HEK293T (cell line): ENCODE measurements at regions not wholly inside any gene's neighbourhood (a gene's known extent, or its start where the extent isn't known, plus 50 kb on each side); places are given as distances from the start of the nearest gene placed in this dataset.

Experiments
- CTCF ChIA-PET: fragments of 350-600 bp; formaldehyde crosslinking; extraction: SDS; loops from one replicate; lab custom pipeline; 2021; ENCODE audit warnings: antibody characterized with exemption, inconsistent platforms; lab: Yijun Ruan, JAX
- POLR2A ChIA-PET: fragments of 350-600 bp; formaldehyde crosslinking; extraction: SDS; loops from one replicate; lab custom pipeline; 2020; ENCODE audit warnings: antibody characterized with exemption, inconsistent platforms; lab: Yijun Ruan, JAX
- DNase-seq: peaks from one replicate; pipeline ENCODE4 v3.0.0; 2012; ENCODE audit warnings: mixed read lengths; ENCODE audit errors: extremely low spot score
- ARNT ChIP-seq: fragments of 450-650 bp; IDR thresholded peaks from 2 replicates; pipeline ENCODE4 v1.6.1; 2017; ENCODE audit warnings: mild to moderate bottlenecking
- BHLHE40 ChIP-seq: fragments of 450-650 bp; IDR thresholded peaks from 2 replicates; pipeline ENCODE4 v1.6.1; 2016; ENCODE audit warnings: mild to moderate bottlenecking, moderate library complexity, borderline replicate concordance
- CTBP1 ChIP-seq: fragments of 450-650 bp; IDR thresholded peaks from 2 replicates; pipeline ENCODE4 v1.6.1; 2016; ENCODE audit warnings: borderline replicate concordance
- ELF4 ChIP-seq: fragments of 450-650 bp; IDR thresholded peaks from 2 replicates; pipeline ENCODE4 v1.6.1; 2017; ENCODE audit warnings: antibody characterized with exemption
- FOXA1 ChIP-seq: fragments of 450-650 bp; IDR thresholded peaks from 2 replicates; pipeline ENCODE4 v1.6.1; 2016; ENCODE audit warnings: mild to moderate bottlenecking
- FOXK2 ChIP-seq: fragments of 450-650 bp; IDR thresholded peaks from 2 replicates; pipeline ENCODE4 v1.6.1; 2016; ENCODE audit warnings: mild to moderate bottlenecking
- FOXM1 ChIP-seq: fragments of 450-650 bp; IDR thresholded peaks from 2 replicates; pipeline ENCODE4 v1.6.1; 2017; ENCODE audit warnings: mild to moderate bottlenecking, borderline replicate concordance
- HDGF ChIP-seq: fragments of 450-650 bp; IDR thresholded peaks from 2 replicates; pipeline ENCODE4 v1.6.1; 2017; ENCODE audit warnings: antibody characterized with exemption, borderline replicate concordance
- L3MBTL2 ChIP-seq: fragments of 450-650 bp; conservative IDR thresholded peaks from 2 replicates; pipeline ENCODE4 v1.6.1; 2016; ENCODE audit warnings: mild to moderate bottlenecking
- LEF1 ChIP-seq: fragments of 450-650 bp; IDR thresholded peaks from 2 replicates; pipeline ENCODE4 v1.6.1; 2017; ENCODE audit warnings: mild to moderate bottlenecking, borderline replicate concordance
- NFRKB ChIP-seq: fragments of 450-650 bp; IDR thresholded peaks from 2 replicates; pipeline ENCODE4 v1.6.1; 2016; ENCODE audit warnings: mild to moderate bottlenecking, moderate library complexity
- SP1 ChIP-seq: fragments of 450-650 bp; IDR thresholded peaks from 2 replicates; pipeline ENCODE4 v1.6.1; 2017
- SUZ12 ChIP-seq: fragments of 450-650 bp; IDR thresholded peaks from 2 replicates; pipeline ENCODE4 v1.6.1; 2016; ENCODE audit warnings: mild to moderate bottlenecking
- TARDBP ChIP-seq: fragments of 450-650 bp; IDR thresholded peaks from 2 replicates; pipeline ENCODE4 v1.6.1; 2016
- ZNF384 ChIP-seq: fragments of 450-650 bp; IDR thresholded peaks from 2 replicates; pipeline ENCODE4 v1.6.1; 2016
- TF ChIP-seq, protein P1 (sequence below): fragments of 450-650 bp; IDR thresholded peaks from 2 replicates; pipeline ENCODE4 v1.6.1; 2016

DNA sequence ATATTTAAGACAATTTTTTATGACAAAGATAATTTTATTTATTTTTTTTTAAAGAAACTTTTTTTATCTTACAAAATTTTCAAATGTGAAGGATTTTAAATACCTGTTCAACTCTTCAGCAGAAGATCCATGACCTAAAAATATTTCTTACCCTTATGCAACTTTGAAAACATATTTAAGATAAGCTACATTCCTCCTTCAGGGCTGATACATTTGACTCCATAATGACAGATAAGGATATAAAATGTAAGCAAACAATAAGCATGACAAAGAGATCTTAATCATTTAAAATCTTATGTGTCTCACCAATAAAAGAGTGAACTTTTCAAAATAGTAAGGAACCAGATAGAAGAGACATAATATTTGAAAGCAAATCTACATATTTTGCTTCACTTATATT is 1138.2 kb upstream of the CDH18 start:
- TF ChIP-seq FOXK2 (no peak), SUZ12 (no peak), LEF1 (no peak), ARNT (no peak), BHLHE40 (no peak), HDGF (no peak), L3MBTL2 (no peak), ZNF384 (no peak), NFRKB (no peak), CTBP1 (no peak), FOXM1 (no peak), TARDBP (no peak)
- TF ChIP-seq, protein P1, sequence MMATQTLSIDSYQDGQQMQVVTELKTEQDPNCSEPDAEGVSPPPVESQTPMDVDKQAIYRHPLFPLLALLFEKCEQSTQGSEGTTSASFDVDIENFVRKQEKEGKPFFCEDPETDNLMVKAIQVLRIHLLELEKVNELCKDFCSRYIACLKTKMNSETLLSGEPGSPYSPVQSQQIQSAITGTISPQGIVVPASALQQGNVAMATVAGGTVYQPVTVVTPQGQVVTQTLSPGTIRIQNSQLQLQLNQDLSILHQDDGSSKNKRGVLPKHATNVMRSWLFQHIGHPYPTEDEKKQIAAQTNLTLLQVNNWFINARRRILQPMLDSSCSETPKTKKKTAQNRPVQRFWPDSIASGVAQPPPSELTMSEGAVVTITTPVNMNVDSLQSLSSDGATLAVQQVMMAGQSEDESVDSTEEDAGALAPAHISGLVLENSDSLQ = no peak
- POLR2A ChIA-PET = no interaction called here
- CTCF ChIA-PET = no interaction called here
- no peak for DNase-seq

DNA sequence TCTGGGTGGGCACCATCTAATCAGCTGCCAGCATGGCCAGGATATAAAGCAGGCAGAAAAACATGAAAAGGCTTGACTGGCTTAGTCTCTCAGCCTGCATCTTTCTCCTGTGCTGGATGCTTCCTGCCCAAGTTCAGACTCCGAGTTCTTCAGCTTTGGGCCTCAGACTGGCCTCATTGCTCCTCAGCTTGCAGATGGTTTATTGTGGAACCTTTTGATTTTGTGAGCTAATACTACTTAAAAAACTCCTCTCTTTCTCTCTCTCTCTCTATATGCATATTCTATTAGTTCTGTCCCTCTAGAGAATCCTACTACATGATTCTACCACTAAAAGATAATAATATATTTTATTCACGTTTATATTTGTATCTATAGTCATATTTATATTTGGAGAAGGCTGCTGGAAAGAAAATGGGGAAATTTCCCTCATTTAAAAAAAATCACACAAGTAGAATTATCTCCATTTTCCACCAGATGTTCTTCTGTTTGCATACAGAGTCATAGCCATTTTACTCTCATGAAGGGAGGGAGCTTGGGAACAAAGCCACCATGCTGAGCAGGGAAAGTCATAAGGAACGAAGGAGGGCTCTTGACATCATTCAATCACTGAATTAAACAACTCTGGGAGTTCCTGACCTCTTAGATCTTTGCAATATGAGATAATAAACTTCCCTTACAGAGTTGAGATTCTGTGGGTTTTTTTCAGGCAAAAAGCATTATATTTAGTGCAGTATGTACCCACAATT is 1137.4 kb upstream of the CDH18 start:
- TF ChIP-seq CTBP1 (no peak), FOXK2 (no peak), LEF1 (no peak), ARNT (no peak), TARDBP (no peak), FOXA1 (no peak), SP1 (no peak), SUZ12 (no peak), BHLHE40 (no peak), ELF4 (no peak), NFRKB (no peak), ZNF384 (no peak), HDGF (no peak), L3MBTL2 (no peak), FOXM1 (no peak)
- TF ChIP-seq, protein P1 = no peak
- ChIA-PET CTCF (no interaction called here), POLR2A (no interaction called here)
- DNase-seq = no peak

DNA sequence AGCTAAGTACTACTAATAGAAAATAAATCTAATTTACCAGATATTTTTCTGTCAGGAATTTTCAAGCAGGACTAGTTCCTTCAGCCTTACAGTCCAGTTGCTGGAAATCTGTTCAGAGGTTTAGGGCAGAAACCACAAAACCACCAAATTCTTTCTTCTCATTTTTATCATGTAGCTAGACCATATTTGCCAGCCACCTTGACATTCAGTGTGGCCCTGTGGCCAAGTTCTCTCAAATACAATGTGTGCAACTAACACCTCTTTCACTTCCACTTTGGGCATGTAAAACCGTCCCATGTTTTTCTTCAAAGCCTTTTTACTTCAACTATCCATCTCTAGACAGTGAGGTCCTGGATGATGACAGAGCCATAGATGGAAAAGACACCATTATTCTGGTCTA is 1133.2 kb upstream of the CDH18 start:
- TF ChIP-seq ELF4 = no peak
- no peak for TF ChIP-seq HDGF
- POLR2A ChIA-PET = no interaction called here
- CTCF ChIA-PET = no interaction called here
- DNase-seq = no peak

DNA sequence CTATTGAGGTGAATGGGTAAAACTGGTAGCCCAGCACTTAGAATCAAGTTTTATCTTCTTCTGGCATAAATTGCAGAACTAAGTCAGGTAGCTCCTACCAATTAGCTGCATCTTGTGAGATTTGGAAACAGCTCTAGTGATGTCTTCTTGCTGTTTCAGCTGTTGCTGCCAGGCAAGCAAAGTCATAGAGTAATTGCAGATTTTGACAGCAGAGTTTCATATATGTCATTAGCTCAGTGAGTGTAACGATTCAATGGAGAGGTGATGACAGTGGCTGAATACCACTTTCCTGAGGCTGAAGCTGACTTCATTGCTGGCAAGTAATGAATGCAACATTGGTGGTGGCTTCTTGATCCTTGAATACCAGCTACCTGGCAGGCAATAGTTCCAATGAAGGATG is 1109.7 kb upstream of the CDH18 start:
- POLR2A ChIA-PET = no interaction called here
- CTCF ChIA-PET = no interaction called here
- no peak for DNase-seq
- TF ChIP-seq ELF4 (no peak), HDGF (no peak), L3MBTL2 (no peak), TARDBP (no peak), BHLHE40 (no peak), CTBP1 (no peak)

DNA sequence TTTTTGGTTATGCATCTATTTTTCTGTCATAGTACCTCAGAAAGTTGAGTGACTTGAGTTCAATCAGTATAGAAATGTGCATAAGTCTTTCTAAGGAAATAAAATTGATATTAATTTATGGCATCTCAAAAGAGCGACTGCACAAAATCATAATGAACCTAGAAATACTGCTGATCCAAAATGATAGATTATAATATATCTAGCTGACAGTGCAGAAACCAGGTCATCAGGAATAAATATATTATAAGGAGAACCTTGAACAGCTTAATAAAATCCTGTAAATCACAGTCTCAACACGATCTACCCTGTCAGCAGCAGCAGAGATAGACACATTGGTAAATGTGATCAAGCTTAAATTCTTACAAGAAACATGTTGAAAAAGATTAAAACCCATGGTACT is 1106.6 kb upstream of the CDH18 start:
- CTCF ChIA-PET = no interaction called here
- POLR2A ChIA-PET = no interaction called here
- no peak for DNase-seq
- no peak for TF ChIP-seq FOXM1
- TF ChIP-seq, protein P1 = no peak
- no peak for TF ChIP-seq SUZ12
- TF ChIP-seq NFRKB = no peak
- TF ChIP-seq ARNT = no peak
- TF ChIP-seq HDGF = no peak
- TF ChIP-seq BHLHE40 = no peak
- TF ChIP-seq FOXA1 = no peak

DNA sequence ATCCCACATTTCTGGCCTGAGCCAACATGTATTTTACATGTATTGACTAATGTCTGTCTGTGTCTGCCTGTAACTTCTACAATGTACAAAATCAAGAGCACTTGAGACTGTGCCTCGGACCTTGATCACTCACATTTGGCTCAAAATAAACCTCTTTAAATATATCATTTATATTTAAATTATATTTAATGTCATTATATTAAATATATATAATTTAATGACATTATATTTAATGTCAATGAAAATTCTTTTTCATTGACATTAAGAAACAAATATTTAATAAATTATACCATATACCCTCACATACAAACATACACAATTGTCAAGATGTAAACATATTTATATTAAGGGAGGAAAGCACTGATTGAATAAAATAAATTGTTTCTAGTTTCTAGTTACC is 1099.8 kb upstream of the CDH18 start:
- ChIA-PET CTCF (no interaction called here), POLR2A (no interaction called here)
- DNase-seq = no peak
- TF ChIP-seq ELF4 (no peak), SP1 (no peak), LEF1 (no peak), HDGF (no peak), L3MBTL2 (no peak), NFRKB (no peak), FOXM1 (no peak), TARDBP (no peak), FOXA1 (no peak), CTBP1 (no peak), SUZ12 (no peak), FOXK2 (no peak), ARNT (no peak), ZNF384 (no peak)
- TF ChIP-seq, protein P1 = no peak
